Uterus (tissue), 2 donors: ENCODE measurements at regions not wholly inside any gene's neighbourhood (a gene's known extent, or its start where the extent isn't known, plus 50 kb on each side); places are given as distances from the start of the nearest gene placed in this dataset.

Source experiments
- POLR2A ChIP-seq, 2 donors: fragments of 450-650 bp; IDR thresholded peaks; one replicate each; pipeline ENCODE4 v1.6.1; 2016; ENCODE audit warnings: antibody characterized with exemption in 2 of 2, mild to moderate bottlenecking in 1 of 2, moderate library complexity in 1 of 2
- TF ChIP-seq, protein P1 (sequence below), 4 experiments: fragments of 200-600 bp in 2 of 4; fragments of 450-650 bp in 2 of 4; sonication (generic) in 2 of 4; IDR thresholded peaks; one replicate each; pipeline ENCODE4 v1.5.1; 2016 to 2019; ENCODE audit warnings: antibody characterized with exemption in 4 of 4, mild to moderate bottlenecking in 2 of 4, moderate library complexity in 1 of 4

DNA sequence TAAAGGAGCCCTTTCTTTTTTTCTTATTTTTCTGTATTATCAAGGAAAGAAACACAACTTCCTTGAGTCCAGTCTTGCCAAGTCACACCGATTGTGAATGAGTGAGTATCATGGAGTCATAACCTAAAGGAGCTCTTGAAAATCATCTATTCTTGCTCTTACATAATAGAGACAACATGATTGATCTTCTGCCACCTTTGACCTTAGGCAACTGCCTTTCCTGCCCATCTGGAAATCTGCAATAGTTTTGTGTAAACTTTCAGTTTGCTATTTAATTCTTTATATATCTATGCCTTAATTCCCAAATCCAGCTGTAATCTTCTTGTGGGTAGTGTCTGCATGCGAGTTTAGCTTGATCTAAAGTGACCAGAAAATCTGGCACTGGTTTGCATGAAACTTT lies 149.9 kb upstream of the FST start:
- no peak for TF ChIP-seq POLR2A (IDR thresholded peaks at IDR 0.05)
- TF ChIP-seq, protein P1, sequence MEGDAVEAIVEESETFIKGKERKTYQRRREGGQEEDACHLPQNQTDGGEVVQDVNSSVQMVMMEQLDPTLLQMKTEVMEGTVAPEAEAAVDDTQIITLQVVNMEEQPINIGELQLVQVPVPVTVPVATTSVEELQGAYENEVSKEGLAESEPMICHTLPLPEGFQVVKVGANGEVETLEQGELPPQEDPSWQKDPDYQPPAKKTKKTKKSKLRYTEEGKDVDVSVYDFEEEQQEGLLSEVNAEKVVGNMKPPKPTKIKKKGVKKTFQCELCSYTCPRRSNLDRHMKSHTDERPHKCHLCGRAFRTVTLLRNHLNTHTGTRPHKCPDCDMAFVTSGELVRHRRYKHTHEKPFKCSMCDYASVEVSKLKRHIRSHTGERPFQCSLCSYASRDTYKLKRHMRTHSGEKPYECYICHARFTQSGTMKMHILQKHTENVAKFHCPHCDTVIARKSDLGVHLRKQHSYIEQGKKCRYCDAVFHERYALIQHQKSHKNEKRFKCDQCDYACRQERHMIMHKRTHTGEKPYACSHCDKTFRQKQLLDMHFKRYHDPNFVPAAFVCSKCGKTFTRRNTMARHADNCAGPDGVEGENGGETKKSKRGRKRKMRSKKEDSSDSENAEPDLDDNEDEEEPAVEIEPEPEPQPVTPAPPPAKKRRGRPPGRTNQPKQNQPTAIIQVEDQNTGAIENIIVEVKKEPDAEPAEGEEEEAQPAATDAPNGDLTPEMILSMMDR (IDR thresholded peaks at IDR 0.05), result no peak
